Stimulated activated CD8-positive, alpha-beta memory T cell treated with anti-CD3 and anti-CD28 coated beads, Interleukin-4, amount 100 ng/mL, for 4 hours (primary cell): ENCODE measurements at regions not wholly inside any gene's neighbourhood (a gene's known extent, or its start where the extent isn't known, plus 50 kb on each side); places are given as distances from the start of the nearest gene placed in this dataset.

Experiments used
- DNase-seq, 2 donors: peaks; one replicate each; pipeline ENCODE4 v3.0.0-alpha.2; 2020; ENCODE audit warnings: low read depth in 2 of 2, low spot score in 1 of 2

DNA sequence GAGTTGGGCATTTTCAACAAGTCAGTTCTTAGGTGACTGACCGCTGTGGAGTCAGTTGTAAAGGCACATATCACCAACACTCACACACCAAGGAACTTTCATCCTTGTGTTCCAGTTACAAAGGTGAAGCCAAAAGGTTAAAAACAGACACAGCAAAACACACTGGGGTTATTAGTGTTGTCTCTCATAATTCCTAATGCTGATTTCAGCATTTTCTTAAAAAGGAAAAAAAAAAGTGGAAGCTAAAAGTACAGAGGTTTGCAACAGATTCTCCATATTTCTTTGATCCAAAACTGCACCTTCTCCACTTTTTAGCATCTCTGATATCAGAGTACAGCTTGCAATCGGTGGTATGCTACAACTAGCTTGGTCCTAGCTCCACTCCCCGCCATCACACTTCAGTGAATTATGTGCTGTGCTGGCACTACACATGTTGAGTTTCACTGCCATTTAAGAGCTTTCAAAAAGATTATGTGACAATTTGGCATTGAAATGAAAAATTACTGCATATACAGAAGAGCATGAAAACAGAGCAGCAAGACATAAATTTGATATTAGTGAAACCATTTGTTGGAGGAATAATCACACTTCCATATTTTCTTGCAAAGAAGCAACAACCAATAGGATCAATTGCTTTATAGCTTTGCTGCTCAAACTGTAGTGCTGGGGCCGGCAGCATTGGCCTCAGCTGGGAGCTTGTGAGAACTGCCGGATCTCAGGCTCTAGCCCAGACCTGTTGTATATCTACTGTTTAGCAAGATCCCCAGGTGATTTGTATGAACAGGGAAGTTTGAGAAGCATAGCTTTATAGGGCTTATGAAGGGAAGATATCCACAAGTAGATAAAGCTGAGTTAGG lies 62.3 kb upstream of the DAPL1 start:
- no peak for DNase-seq

DNA sequence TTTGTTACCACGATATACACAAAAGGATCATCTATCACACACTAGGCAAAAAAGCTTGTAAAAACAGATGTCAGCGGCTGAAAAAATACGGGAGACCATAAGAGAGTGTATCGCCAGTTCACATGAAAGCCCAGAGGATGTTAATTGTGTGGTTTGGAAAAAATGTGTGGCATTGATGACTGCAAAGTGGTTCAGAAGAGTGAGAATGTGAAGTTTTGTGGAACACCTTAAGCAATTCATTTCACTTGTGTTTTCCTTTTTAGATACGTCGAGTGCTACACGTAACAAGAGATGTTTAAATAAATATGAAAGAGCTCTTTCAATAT lies 61.7 kb upstream of the DAPL1 start:
- DNase-seq: no peak

DNA sequence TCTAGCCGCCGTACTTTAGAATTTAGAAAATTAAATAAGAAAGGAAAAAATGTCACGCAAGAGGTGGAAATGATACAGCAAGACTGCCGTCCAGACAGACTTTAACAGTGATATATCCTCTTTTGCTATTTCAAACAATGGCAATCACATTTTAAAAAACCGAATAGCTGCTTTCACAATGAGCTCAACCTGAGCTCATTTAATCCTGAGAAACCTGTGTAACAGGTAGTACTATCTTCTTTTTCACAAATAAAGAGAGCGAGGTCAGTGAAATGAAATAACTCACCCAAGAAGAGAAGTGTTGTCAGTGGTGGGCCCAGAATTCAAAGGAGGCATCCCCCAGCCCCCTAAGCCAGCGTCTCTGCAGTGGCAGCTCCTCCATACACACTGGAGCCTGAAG lies 60.7 kb upstream of the DAPL1 start:
- no peak for DNase-seq

DNA sequence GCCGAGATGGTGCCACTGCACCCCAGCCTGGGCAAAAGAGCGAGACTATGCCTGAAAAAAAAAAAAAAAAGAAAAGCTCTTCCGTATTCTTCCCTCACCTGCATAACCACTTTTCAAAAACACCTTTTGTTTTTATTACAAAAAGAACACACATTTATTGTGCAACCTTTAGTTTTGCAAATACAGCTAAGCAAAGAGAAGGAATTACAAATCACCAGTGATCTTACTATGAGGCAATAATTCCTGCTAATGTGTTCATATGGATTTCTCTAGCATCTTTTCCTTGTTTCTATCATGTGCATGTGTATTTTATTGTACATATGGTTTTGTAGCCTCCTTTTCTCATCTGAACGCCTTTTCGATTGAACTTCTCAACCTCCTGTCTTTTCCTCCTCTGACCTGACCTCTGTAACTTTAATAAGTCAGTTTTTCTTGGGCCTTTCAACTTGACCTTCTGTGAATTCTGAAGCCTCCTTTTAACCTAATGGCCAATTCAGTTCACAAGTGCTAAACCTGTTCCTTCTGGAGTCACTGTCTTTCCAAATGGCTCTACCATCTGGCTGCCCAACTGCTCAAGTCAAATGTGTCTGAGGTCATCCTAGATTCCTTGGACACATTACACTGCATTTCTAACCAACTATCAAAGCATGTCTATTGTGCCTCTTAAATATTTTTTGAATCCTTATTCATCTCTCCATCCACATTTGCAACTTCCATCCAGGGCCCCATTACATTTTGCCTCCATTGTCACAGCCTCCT lies 59.1 kb upstream of the DAPL1 start:
- DNase-seq: no peak

DNA sequence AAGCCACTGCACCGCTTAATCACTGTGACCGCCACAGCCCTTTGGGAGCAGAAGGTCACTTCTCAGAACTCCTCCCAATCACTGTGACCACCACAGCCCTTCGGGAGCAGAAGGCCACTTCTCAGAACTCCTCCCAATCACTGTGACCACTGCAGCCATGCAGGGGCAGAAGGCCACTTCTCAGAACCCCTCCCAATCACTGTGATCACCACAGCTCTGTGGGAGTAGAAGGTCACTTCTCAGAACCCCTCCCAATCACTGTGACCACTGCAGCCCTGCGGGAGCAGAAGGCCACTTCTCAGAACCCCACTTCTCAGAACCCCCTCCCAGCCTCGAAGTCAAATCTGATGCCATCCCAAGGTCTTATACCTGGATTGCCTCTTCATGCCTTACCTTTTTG lies 56.8 kb upstream of the DAPL1 start:
- no peak for DNase-seq

DNA sequence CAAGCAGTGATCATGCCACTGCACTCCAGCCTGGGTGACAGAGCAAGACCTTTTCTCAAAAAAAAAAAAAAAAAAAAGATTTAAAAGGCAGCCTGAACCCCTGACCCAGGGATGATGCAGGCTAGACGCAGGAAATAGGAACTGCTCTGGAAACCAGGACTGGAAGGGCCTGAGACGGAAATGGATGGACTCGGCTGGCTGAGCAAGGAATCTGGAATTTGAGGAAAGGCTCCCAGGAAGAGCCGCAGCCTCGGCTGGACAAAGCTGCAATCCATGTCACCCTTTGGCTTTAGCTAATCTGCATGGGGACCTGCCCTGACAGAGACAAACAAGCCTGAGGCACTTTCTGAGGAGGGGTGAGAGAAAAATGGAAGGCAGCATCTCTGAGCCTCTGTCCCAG lies 55.0 kb upstream of the DAPL1 start:
- DNase-seq: no peak

DNA sequence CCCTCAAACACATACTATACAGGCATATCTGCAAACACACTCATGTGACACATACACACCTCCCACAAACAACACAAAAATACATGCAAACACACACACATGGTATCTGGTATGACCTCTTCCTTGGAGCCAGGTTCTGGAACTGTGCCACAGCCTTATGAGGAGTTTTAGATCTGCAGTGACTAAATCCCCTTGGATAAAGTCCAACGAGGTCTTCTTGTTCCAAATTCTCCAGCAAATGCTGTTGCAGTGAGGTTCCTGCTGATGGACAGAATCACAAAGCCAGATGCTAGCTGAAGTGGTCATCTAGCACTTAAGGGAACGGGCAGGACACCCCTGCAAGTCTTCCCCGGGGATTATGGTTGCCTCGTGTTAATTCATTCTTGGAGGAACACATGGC lies 54.5 kb upstream of the DAPL1 start:
- no peak for DNase-seq

DNA sequence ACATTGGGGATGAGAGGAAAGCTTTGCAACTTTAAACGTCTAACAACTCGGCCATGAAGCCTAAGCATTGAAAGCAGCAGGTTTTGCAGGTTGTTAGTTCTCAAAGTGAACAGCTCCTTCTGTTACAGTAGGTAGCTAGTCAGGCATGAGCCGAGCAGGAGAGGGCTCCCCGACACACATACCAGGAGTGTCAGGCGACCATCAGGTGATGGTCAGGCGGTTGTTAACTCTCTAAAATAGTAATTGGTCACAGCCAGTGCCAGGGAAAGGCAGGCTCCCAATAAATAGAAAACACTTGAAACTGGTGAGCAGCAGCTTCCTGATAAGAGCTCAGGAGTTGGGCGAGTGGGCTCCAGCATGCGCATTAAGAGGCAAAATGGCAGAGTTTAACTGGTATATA lies 53.5 kb upstream of the DAPL1 start:
- DNase-seq: no peak

DNA sequence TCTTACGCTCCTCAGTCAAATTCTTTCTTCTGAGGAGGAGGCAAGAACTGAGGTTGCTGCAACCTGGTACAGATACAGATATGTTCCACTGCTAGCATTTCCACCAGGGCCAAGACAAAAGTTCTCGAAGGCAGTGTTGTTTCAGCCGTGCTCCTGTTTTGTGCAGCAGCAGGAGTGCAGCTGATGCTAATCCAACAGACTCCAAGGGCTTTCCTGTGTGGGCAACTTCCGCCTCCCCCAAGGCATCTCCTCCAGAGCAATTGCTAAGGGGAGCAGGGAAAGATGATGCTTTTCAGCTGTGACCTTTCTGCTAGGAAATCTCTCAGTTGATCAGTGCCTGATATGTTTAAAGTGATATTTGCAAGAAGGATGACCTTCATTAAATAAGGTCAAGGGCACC lies 52.6 kb upstream of the DAPL1 start:
- DNase-seq: no peak

DNA sequence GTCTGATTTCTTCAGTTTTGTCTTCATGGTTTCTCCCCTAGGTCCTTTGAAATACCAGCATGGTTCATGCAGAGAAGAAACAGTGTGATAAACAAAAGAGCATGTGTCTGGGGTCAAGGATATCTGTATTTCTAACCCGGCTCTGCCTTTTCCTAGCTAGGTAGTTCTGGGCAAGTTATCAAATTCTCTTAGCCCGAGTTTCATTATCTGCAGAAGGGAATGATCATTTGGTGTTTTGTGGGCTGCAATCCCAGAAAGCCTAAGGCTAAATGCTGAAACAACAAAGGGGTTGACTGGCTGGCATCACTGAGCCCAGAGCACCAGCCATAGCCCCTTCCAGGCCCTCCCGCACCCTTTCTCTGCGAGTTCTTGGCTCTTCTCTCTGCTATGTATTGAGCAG lies 51.7 kb upstream of the DAPL1 start:
- no peak for DNase-seq

DNA sequence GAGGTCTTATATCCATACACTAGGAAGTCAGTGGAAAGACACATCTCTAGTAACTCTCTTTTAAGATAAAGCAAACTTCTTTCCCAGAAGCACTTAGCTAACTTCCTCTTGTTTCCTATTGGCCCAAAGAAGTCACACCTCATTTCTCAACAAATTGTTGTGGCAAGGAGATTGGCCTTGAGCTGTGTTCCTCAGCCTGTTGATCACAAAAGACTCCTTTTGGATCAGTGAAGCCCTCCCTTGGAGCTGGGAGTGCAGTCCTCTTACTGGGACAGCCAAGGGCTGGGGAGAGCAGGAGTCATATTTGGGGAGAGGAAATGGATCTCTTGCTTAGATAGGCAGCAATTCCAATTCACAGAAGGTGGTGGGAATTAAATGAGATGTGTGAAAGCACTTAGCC lies 51.2 kb upstream of the DAPL1 start:
- no peak for DNase-seq

DNA sequence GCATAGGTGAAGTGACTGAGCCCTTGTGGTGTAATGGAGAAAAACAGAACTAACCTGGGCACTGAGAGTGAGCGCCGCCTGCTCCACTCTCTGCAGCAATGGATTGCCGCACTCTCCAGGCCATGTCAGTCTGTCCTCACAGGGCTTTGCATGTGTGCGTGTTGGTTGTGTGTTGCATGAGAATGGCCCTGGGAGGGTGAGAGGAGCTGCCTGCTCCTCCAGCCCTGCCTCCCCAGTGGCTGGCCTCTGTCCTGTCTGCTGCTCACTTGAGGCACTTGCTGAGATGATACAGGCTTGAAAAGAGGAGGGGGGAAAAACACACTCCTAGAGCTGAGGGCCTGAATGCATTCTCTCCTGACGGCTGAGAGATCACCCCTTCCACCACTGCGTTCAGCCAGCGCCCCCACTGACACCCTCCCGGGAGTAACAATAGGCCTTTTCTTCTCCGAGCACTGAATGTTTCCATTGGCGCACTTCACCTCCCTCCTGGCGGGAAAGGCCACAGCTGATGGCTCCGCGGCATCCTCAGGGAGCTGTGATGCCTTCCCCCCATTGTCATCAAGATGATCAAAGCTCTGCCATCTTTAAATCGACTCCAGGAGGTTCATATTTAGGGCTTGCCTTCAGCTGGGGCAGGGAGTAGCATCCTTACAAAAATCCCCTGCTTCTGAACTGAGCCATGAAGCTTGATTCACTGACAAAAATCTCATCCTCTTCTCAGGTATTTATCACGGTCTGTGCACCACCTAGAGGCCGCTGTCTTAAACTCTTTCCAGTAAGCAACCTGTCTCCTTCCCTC lies 49.9 kb upstream of the DAPL1 start:
- DNase-seq: peak in 1 of 2 donors; percentile 3
